AG20443 (cell line): ENCODE measurements at regions not wholly inside any gene's neighbourhood (a gene's known extent, or its start where the extent isn't known, plus 50 kb on each side); places are given as distances from the start of the nearest gene placed in this dataset.

ENCODE experiments used
- DNase-seq: peaks from one replicate; pipeline ENCODE4 v3.0.0; 2012; ENCODE audit warnings: low spot score, mixed read lengths

- no peak for DNase-seq
These were observed 80.0 kb downstream of the NREP start for GRCh38 chr5:111676926-111677415.

- DNase-seq, result peak; percentile 59
These were observed 80.5 kb downstream of the NREP start for GRCh38 chr5:111676466-111676865.

- no peak for DNase-seq
These were observed 81.6 kb downstream of the NREP start for GRCh38 chr5:111675201-111675934.

- DNase-seq, result no peak
These were observed 82.9 kb downstream of the NREP start for GRCh38 chr5:111673891-111674626.

GRCh38 chr5:111672099-111672498 lies 84.9 kb downstream of the NREP start:
- DNase-seq, result no peak

- DNase-seq, result no peak
These were observed 86.0 kb downstream of the NREP start for GRCh38 chr5:111670826-111671492.

- DNase-seq, result no peak
These were observed 88.2 kb downstream of the NREP start for GRCh38 chr5:111668477-111669414.

GRCh38 chr5:111667128-111667736 lies 89.8 kb downstream of the NREP start:
- DNase-seq, result no peak

GRCh38 chr5:111656580-111656979 lies 100.4 kb downstream of the NREP start:
- DNase-seq, result no peak

GRCh38 chr5:111655169-111655924 lies 101.6 kb downstream of the NREP start:
- DNase-seq, result peak; percentile 67

- no peak for DNase-seq
These were observed 103.6 kb downstream of the NREP start for GRCh38 chr5:111653408-111653807.

GRCh38 chr5:111649516-111649915 lies 107.5 kb downstream of the NREP start:
- DNase-seq, result no peak

GRCh38 chr5:111645303-111645838 lies 111.6 kb downstream of the NREP start:
- no peak for DNase-seq

- DNase-seq, result no peak
These were observed 113.5 kb downstream of the NREP start for GRCh38 chr5:111643499-111643898.

GRCh38 chr5:111641533-111642233 lies 115.3 kb downstream of the NREP start:
- DNase-seq, result peak; percentile 66

- DNase-seq, result no peak
These were observed 117.1 kb downstream of the NREP start for GRCh38 chr5:111639912-111640311.

GRCh38 chr5:111636736-111637135 lies 120.3 kb downstream of the NREP start:
- DNase-seq, result no peak

GRCh38 chr5:111635916-111636570 lies 121.0 kb downstream of the NREP start:
- DNase-seq, result peak; percentile 27
